ES-I3 (cell line): ENCODE measurements at regions not wholly inside any gene's neighbourhood (a gene's known extent, or its start where the extent isn't known, plus 50 kb on each side); places are given as distances from the start of the nearest gene placed in this dataset.

Experiments
- H3K36me3 ChIP-seq: 2 replicates; pipeline ENCODE4 v1.6.1; 2013; ENCODE audit warnings: mild to moderate bottlenecking, low read length, control low read depth, moderate library complexity; ENCODE audit not compliant: insufficient read depth
- H3K4me1 ChIP-seq: 2 replicates; pipeline ENCODE4 v1.6.1; 2013; ENCODE audit warnings: mild to moderate bottlenecking, control low read depth, low read length; ENCODE audit not compliant: insufficient read depth
- H3K9ac ChIP-seq: 2 replicates; pipeline ENCODE4 v1.6.1; 2013; ENCODE audit warnings: low read depth, mild to moderate bottlenecking, low read length, moderate library complexity
- H3K9me3 ChIP-seq: 2 replicates; pipeline ENCODE4 v1.6.1; 2013; ENCODE audit warnings: mild to moderate bottlenecking, low read length, moderate library complexity; ENCODE audit not compliant: control insufficient read depth, insufficient read depth

GRCh38 chr13:73268306-73268705 is 209.5 kb downstream of the KLF5 start:
- H3K36me3 ChIP-seq, result no peaks in the 10 kb centered on the region
- no peaks in the 10 kb centered on the region for H3K4me1 ChIP-seq
- H3K9me3 ChIP-seq, result no peaks in the 10 kb centered on the region
- H3K9ac ChIP-seq, result no peak overlapping the region

DNA sequence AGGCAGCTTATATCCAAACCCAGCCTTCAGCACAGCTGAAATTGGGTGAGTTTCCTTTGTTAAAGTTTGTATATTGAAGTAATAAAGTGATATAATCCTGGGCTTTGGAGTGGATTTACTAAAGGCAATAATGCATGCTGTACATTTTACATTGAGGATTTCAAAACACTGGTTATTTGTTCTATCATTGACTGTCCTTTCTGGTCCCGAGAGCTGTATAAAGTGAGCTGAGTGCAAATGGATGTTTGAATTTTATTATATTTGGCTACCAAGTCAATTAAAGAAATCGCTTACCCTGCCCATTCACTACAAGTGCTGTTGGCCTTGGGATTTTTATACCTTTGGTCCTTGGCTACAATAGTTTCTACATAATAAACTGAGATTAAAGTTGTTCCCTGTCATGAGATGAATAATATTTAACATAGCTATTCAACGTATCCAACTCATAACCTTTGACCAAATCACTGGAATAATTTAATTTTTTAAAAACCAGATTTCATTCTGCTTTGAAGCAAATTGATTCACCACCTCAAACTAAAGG is 207.9 kb downstream of the KLF5 start:
- Histone ChIP-seq H3K36me3 (no peaks in the 10 kb centered on the region), H3K4me1 (no peaks in the 10 kb centered on the region), H3K9ac (no peak overlapping the region), H3K9me3 (no peaks in the 10 kb centered on the region)

DNA sequence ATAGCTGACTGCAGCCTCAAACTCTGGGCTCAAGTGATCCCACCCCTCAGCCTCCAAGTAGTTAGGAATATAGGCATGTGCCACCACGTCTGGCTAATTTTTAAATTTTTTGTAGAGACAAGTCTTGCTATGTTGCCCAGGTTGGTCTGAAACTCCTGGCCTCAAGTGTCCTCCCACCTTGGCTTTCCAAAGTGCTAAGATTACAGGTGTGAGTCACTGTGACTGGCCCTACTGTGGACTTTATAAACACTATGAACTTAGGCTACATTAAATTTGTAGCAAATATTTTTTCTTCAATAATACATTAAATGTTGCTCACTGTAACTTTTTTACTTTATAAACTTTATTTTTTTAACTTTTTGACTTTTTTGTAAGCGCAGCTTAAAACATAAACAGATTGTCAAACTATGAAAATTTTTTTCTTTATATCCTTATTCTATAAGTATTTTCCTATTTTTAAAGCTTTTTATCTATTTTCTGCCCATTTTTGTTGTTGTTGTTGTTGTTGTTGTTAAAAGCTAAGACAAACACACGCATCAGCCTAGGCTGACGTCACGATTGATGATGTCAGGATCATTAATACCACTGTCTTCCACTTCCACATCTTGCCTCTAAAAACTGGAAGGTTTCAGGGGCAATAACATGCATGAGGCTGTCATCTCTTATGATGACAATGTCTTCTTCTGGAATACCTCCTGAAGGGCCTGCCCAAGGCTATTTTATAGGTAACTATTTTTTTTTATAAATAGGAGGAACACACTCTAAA is 204.2 kb downstream of the KLF5 start:
- no peak overlapping the region for H3K9ac ChIP-seq
- H3K4me1 ChIP-seq, result no peaks in the 10 kb centered on the region
- no peaks in the 10 kb centered on the region for H3K9me3 ChIP-seq
- no peaks in the 10 kb centered on the region for H3K36me3 ChIP-seq

- no peaks in the 10 kb centered on the region for H3K36me3 ChIP-seq
- no peak overlapping the region for H3K9ac ChIP-seq
- H3K9me3 ChIP-seq, result no peaks in the 10 kb centered on the region
- H3K4me1 ChIP-seq, result no peaks in the 10 kb centered on the region
Measured at GRCh38 chr13:73261739-73262216, 203.0 kb downstream of the KLF5 start.

DNA sequence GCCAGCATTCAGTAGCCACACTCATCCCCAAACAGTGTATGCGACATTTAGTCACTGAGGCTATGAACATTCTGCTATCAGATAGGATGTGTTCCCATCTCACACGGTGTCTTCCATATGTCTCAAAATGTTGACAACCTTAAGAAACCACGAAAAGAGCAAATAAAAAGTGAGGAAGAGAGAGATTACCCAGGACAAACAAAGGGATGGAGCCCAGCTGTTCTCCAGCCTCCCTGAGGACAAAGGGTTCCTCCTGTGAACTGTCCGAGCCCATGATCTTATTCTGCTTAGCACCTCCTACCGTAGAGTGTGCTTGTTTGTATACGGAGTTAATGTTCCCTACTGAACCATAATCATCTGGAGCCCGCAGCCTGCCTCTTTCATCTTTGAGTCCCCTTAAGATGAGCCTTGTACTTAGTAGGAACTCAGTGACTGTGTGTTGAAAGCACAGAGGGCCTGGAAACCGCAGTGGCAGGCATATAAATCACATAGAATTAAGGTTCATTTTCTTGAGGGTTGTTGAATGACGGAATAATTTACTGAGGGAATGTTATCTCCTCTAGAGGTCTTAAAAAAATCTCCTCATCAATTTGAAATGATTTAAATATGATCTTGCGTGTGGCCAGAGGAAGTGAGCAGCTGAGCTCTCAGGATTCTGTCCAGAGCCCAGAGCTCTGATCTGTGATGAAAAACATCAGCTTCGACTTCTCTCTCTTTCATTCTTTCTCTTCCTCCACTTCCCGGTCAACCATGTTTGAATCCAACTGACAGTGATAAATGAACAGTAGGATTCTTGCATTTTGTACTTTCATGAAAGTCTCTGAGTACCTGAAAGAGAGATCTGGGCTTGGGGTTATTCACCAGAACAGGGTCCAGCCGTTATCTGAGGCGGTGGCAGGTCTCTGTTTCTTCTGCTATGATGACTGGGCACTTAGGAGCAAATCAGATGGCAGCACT is 200.5 kb downstream of the KLF5 start:
- no peak overlapping the region for H3K9ac ChIP-seq
- no peaks in the 10 kb centered on the region for H3K4me1 ChIP-seq

GRCh38 chr13:73258406-73258805 is 199.6 kb downstream of the KLF5 start:
- Histone ChIP-seq H3K9me3 (no peaks in the 10 kb centered on the region), H3K9ac (no peak overlapping the region), H3K36me3 (no peaks in the 10 kb centered on the region), H3K4me1 (no peaks in the 10 kb centered on the region)

More for the DNA sequence above, 200.5 kb downstream of the KLF5 start:
- Histone ChIP-seq H3K36me3 (no peaks in the 10 kb centered on the region), H3K9me3 (no peaks in the 10 kb centered on the region)

DNA sequence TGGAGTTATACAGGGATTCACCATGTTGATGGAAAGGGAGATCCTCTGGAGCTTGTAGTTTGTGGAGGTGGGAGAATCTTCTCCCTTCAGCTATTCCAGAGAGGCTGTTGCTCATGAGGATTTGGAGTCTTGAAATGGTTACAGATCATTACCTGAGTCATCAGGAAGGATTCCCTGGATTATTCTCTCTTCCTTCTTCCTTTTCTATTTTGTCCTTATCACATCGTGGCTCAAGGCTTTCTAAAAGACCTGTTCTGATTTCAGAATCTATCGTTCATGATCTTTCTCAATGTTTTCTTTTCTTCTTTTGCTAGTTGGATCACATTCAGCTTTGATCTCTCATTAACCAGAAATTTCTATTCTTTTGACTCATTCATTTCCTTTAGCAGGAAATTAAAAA is 196.0 kb downstream of the KLF5 start:
- H3K9me3 ChIP-seq, result no peaks in the 10 kb centered on the region
- H3K36me3 ChIP-seq, result no peaks in the 10 kb centered on the region
- H3K4me1 ChIP-seq, result peaks cover 7% of the 10 kb centered on the region; the same call in 1 of the 2 replicates
- H3K9ac ChIP-seq, result no peak overlapping the region

DNA sequence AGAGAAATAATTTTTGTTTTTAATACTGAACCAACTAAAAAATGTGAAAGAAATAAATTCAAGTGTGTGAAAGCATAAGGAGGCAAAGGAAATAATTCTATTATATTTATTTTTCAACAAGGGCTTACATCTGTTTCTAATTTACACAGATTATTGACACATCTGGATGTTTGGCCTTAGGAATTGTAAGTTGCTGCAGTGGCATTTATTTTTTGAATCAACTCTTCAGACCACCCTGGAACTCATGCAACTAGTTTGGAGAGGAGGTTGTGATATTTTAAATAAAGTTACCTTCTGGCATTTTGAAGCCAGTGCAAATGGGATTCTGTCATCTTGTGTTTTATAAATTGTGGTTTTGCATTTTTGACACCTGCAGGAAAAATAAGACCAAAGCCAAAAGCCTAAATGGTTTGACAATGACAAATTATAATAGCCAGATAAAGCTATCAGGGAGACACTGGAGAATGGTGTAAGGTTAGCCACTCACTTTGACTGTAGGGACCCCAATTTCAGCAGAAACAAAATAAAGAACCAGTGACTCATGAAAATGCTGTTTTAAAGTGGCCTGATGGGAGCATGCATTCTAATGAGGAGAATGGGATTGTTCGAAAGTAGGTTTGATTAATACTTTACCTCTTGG is 192.9 kb downstream of the KLF5 start:
- H3K36me3 ChIP-seq, result no peaks in the 10 kb centered on the region
- H3K9ac ChIP-seq, result no peak overlapping the region

GRCh38 chr13:73250061-73250460 is 191.3 kb downstream of the KLF5 start:
- Histone ChIP-seq H3K36me3 (no peaks in the 10 kb centered on the region), H3K4me1 (peaks cover 12% of the 10 kb centered on the region; the same call in 1 of the 2 replicates), H3K9me3 (no peaks in the 10 kb centered on the region), H3K9ac (no peak overlapping the region)

More for the DNA sequence above, 192.9 kb downstream of the KLF5 start:
- Histone ChIP-seq H3K9me3 (no peaks in the 10 kb centered on the region), H3K4me1 (peaks cover 12% of the 10 kb centered on the region; the same call in 1 of the 2 replicates)

- no peaks in the 10 kb centered on the region for H3K36me3 ChIP-seq
- H3K4me1 ChIP-seq, result peaks cover 12% of the 10 kb centered on the region; the same call in 1 of the 2 replicates
- no peak overlapping the region for H3K9ac ChIP-seq
- no peaks in the 10 kb centered on the region for H3K9me3 ChIP-seq
Measured at GRCh38 chr13:73248711-73249580, 190.1 kb downstream of the KLF5 start.

- no peak overlapping the region for H3K9ac ChIP-seq
- no peaks in the 10 kb centered on the region for H3K9me3 ChIP-seq
- no peaks in the 10 kb centered on the region for H3K36me3 ChIP-seq
- peaks cover 12% of the 10 kb centered on the region; the same call in 1 of the 2 replicates for H3K4me1 ChIP-seq
Measured at GRCh38 chr13:73248154-73248553, 189.3 kb downstream of the KLF5 start.

DNA sequence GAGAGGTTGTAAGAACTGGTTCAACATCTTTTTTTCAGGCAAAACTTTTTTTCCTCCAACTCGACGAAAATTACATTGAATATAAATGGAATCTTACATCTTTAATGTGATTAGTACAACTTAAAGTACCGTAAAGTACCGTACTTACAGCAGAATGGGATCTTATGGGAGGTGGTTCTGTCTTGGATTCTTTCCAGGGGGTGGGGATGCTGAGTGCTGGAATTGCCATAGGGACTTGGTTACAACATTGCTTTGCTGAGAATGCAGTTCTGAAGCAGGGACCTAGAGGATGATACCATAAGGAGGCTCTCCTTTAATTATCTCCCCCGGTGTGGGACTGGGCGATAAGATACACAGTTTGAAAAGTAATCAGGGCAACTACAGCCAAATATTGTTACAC is 186.4 kb downstream of the KLF5 start:
- Histone ChIP-seq H3K4me1 (peaks cover 6% of the 10 kb centered on the region; the same call in 1 of the 2 replicates), H3K9ac (no peak overlapping the region), H3K36me3 (no peaks in the 10 kb centered on the region), H3K9me3 (no peaks in the 10 kb centered on the region)

GRCh38 chr13:73244467-73244866 is 185.7 kb downstream of the KLF5 start:
- Histone ChIP-seq H3K9me3 (no peaks in the 10 kb centered on the region), H3K9ac (no peak overlapping the region), H3K4me1 (peaks cover 6% of the 10 kb centered on the region; the same call in 1 of the 2 replicates), H3K36me3 (no peaks in the 10 kb centered on the region)
